Skeletal muscle tissue (tissue), 3 donors: ENCODE measurements at regions not wholly inside any gene's neighbourhood (a gene's known extent, or its start where the extent isn't known, plus 50 kb on each side); places are given as distances from the start of the nearest gene placed in this dataset.

Experiments
- H3K27ac ChIP-seq: one replicate; pipeline ENCODE4 v1.7.0; 2013; ENCODE audit warnings: mild to moderate bottlenecking, low read depth, low read length, inconsistent platforms
- H3K27me3 ChIP-seq, 3 donors: one replicate each; pipeline ENCODE4 v1.7.0; 2013; ENCODE audit warnings: low read length in 3 of 3; ENCODE audit not compliant: control insufficient read depth in 3 of 3, insufficient read depth in 3 of 3
- H3K36me3 ChIP-seq, 3 donors: one replicate each; pipeline ENCODE4 v1.7.0; 2013; ENCODE audit warnings: low read length in 3 of 3; ENCODE audit not compliant: control insufficient read depth in 3 of 3, insufficient read depth in 3 of 3
- H3K4me1 ChIP-seq, 3 donors: one replicate each; pipeline ENCODE4 v1.7.0; 2013; ENCODE audit warnings: low read length in 3 of 3, mild to moderate bottlenecking in 3 of 3; ENCODE audit not compliant: control insufficient read depth in 3 of 3, insufficient read depth in 3 of 3
- H3K4me3 ChIP-seq, 3 donors: one replicate each; pipeline ENCODE4 v1.7.0; 2013; ENCODE audit warnings: low read length in 3 of 3
- H3K9ac ChIP-seq, 3 donors: one replicate each; pipeline ENCODE4 v1.7.0; 2013; ENCODE audit warnings: low read length in 3 of 3, mild to moderate bottlenecking in 3 of 3, moderate library complexity in 2 of 3, low read depth in 1 of 3
- H3K9me3 ChIP-seq, 3 donors: one replicate each; pipeline ENCODE4 v1.7.0; 2013; ENCODE audit warnings: low read length in 3 of 3; ENCODE audit not compliant: control insufficient read depth in 3 of 3
- donor health status: Osteomylitis.

DNA sequence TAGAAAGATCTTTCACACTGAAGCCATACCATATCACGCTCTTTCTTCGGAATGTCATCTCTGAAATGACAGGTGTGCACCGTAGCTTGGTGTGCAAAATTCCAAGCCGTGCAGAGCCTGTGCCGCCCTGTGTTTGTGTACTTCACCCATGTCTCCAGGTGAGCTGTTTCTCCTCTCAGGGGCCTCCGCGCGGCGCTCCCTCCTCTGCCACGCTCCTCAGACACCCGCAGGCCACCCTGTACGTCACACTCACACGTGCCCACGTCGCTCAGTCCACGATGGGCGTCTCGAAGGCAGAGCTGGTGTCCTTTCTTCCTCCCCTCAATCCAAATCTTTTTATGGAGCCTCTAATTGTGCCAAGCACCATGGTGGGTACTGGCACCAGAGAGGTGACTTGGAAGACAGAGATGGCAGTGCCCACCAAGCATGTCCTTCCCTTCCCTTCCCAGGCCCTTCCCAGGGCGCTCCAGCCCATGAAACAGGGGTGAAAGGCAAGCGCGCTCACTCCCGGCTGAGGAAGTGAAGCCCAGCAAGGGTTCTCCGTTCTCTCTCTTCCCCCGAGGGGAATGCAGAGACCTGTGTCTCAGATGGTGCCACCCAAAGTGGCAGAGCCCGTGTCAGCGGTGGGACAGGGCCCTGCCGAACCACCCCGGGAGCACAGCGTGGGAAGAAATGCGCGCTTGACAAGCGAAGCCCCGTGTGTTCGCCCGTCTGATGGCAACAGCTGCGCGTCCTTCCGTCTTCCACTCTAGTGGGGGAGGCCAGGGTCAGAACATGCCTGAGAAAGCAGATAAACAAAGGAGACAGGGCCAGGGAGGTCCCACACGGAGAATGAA, 292.5 kb upstream of the SHH start:
- peaks cover 0 to 9% (median 2%) of the 10 kb centered on the region in 3 donors for H3K27me3 ChIP-seq
- H3K4me3 ChIP-seq, result no peak overlapping the region
- no peak overlapping the region for H3K27ac ChIP-seq
- no peaks in the 10 kb centered on the region for H3K4me1 ChIP-seq
- H3K36me3 ChIP-seq, result no peaks in the 10 kb centered on the region
- no peak overlapping the region for H3K9ac ChIP-seq
- H3K9me3 ChIP-seq, result peaks cover 0 to 3% (median 0%) of the 10 kb centered on the region in 3 donors

DNA sequence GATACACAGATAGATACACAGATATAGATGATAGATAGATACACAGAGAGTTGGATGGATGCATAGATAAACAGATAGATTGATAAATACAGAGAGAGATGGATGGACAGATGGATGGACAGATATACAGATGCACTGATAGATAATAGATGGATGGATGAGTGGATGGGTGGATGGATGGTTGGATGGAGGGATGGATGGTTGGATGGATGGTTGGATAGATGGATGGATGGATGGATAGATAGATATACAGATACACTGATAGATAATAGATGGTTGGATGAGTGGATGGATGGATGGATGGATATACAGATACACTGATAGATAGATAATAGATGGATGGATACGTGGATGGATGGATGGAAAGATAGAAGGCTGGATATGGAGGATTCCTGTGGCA, 290.0 kb upstream of the SHH start:
- H3K36me3 ChIP-seq, result no peaks in the 10 kb centered on the region
- H3K27ac ChIP-seq, result no peak overlapping the region
- peaks cover 0 to 7% (median 0%) of the 10 kb centered on the region in 3 donors for H3K27me3 ChIP-seq
- no peaks in the 10 kb centered on the region for H3K4me1 ChIP-seq
- no peak overlapping the region for H3K4me3 ChIP-seq
- H3K9ac ChIP-seq, result no peak overlapping the region
- H3K9me3 ChIP-seq, result no peaks in the 10 kb centered on the region

DNA sequence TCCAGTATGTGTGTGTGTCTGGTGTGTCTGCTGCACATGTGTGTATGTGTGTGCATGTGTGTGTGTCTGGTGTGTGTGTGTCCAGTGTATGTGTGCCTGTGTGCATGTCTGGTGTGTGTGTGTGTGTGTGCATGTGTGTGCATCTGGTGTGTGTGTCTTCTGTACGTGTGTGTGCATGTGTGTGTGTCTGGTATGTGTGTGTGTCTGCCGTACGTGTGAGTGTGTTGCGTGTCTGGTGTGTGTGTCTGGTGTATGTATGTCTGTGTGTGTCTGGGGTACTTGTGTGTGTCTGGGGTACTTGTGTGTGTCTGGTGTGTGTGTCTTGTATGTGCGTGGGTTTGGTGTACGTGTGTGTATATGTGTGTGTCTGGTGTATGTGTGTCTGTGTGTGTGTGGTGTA, 289.1 kb upstream of the SHH start:
- H3K27ac ChIP-seq, result no peak overlapping the region
- peaks cover 0 to 7% (median 3%) of the 10 kb centered on the region in 3 donors for H3K27me3 ChIP-seq
- no peaks in the 10 kb centered on the region for H3K36me3 ChIP-seq
- no peak overlapping the region for H3K4me3 ChIP-seq
- no peak overlapping the region for H3K9ac ChIP-seq
- no peaks in the 10 kb centered on the region for H3K4me1 ChIP-seq
- no peaks in the 10 kb centered on the region for H3K9me3 ChIP-seq

DNA sequence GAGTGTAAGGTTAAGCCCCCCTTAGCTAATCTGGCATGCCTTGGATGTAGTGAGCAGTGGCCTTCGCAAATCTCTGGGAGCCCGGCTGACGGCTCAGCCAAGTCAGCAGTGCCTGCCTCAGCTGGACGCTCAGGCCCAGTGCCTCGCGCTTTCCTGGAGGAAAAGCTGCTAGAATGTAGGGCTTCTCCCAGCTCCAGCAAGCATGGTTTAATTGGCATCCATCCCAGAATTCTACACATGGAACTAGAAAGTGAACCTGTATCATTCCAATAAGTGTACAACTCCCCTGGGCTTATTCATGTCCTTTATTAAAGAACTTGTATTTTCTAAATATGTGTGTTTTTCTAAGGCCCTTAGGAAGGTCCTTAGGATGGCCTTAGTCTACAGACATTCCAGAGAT, 287.8 kb upstream of the SHH start:
- no peaks in the 10 kb centered on the region for H3K4me1 ChIP-seq
- no peak overlapping the region for H3K27ac ChIP-seq
- H3K9me3 ChIP-seq, result no peaks in the 10 kb centered on the region
- H3K36me3 ChIP-seq, result no peaks in the 10 kb centered on the region
- H3K9ac ChIP-seq, result no peak overlapping the region
- no peak overlapping the region for H3K4me3 ChIP-seq
- H3K27me3 ChIP-seq, result peaks cover 0 to 8% (median 8%) of the 10 kb centered on the region in 3 donors

DNA sequence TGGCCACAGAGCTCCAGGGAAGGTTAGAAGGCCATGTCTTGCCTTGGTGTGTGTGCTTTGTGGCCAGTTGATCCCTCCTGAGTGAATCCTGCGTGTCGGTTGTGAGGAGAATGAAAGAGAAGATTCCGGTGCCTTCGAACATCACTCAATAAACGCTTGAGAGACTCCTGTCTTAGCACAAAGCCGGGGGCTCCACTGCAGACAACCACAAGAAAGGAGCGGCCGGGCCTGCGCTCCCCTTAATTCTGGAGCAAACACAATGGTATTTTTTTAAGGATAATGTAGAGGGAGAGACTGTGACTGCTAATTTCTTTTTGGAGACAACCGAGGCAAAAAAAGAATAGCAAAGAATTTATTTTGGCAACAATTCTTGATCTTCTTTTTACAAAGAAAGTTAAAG, 286.8 kb upstream of the SHH start:
- Histone ChIP-seq H3K27ac (no peak overlapping the region), H3K4me1 (no peaks in the 10 kb centered on the region), H3K27me3 (peaks cover 0 to 10% (median 3%) of the 10 kb centered on the region in 3 donors), H3K9ac (no peak overlapping the region), H3K9me3 (no peaks in the 10 kb centered on the region), H3K36me3 (no peaks in the 10 kb centered on the region), H3K4me3 (no peak overlapping the region)

DNA sequence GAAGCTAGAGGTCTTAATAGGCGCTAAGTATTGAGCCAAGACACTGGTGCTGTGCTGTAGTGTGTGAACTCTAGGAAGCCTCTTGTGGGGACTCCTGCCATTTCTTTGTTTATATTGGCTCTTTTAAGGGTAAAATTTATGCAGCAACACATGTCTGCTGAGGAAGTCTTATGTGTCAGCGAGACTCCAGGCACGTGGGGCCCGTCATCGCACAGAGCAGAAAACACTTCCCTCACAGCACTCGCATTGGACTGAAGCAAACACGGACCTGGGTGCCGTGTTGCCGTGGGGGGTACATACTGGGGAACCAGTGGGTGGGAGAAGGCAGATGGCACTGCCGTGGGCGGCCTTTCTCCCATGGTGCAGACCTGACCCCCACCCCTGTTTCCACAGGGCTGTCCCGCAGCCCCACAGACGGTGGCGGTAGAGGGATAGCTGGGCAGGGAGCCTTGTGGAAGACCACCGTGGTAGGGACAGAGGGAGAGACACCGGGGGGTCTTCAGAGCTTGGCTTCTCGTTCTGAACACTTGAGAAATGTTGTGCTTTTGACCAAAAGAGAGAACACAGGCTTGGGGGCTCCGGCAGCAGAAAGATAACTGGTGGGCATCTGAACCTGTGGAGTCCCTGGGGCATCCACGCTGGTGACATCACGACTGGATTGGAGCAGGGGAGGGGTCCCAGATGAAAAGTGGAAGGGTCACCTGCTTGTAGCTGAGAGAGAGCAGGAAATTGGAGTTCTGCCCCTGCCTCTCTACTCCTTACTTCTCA, 284.7 kb upstream of the SHH start:
- H3K27ac ChIP-seq, result no peak overlapping the region
- H3K4me1 ChIP-seq, result no peaks in the 10 kb centered on the region
- no peak overlapping the region for H3K9ac ChIP-seq
- peaks cover 0 to 10% (median 3%) of the 10 kb centered on the region in 3 donors for H3K27me3 ChIP-seq
- H3K9me3 ChIP-seq, result no peaks in the 10 kb centered on the region
- H3K36me3 ChIP-seq, result no peaks in the 10 kb centered on the region
- no peak overlapping the region for H3K4me3 ChIP-seq

DNA sequence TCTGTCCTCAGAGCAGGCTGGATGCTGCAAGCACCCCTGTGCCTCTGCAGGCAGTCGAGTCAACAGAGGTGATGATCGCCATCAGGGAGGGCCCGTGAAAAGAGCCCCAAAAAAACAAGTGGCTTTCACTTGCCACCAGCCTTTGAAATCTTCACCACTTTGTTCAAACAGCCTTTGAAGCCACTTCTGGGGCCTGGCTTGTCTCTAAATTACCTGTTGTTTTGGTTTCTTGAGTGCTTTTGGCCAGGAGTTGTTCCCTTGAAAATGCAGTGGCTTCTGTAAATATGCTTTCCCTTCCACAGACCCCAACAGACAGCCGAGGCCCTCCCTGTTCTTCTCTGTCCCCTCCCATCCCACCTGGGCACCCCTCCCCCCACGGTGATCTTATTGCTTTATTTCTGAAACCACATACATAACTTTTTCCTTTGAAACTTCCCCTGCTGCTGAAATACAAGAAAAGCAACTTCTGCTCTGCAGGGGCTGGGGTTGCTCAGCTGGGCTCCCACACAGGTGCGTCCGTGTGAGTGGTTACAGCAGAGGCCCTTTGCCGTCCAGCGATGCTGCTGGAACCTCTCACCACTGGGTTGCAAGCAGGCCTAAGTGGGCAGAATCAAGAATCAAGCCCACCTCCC, 283.8 kb upstream of the SHH start:
- Histone ChIP-seq H3K4me3 (no peak overlapping the region), H3K4me1 (no peaks in the 10 kb centered on the region), H3K27ac (no peak overlapping the region), H3K36me3 (no peaks in the 10 kb centered on the region), H3K9me3 (no peaks in the 10 kb centered on the region), H3K27me3 (peaks cover 0 to 10% (median 3%) of the 10 kb centered on the region in 3 donors), H3K9ac (no peak overlapping the region)

DNA sequence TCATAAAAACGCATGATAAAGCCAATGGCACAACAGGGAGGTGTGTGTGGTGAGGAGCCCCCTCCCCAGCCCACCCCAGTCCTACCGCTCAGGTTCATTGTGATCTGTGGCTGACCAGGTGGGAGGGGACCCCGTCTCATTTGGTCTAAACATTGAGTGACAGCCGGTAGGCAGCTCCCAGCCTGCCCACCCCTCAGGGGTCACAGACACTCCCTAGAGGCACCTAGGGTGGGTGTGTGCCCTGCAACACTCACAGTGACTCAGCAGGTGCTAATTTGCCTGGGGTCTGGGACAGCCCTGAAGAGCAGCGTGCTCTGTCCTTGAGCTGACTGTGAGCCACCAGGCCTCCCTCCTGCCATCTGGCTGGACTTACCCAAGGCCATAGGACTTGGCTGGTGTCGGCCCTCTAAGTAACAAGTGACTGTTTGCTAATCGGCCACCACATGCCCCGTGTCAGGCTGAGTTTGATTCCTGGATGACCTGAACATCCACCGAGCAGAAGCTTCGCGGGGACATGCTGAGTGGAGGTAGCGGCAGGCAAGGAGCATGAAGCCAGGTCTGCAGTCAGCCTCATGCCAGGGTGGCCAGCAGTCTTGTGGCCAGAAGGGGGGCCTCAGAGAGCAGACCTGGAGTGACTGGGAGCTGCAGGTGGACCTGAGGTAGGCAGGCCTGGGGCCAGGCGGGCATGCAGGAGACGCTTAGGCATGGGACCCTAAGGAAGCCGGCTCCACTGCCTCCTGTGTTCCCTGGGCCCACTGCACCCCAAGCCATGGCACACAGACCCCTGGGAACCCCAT, 282.3 kb upstream of the SHH start:
- peaks cover 0 to 10% (median 3%) of the 10 kb centered on the region in 3 donors for H3K27me3 ChIP-seq
- H3K27ac ChIP-seq, result no peak overlapping the region
- no peaks in the 10 kb centered on the region for H3K4me1 ChIP-seq
- H3K4me3 ChIP-seq, result no peak overlapping the region
- no peaks in the 10 kb centered on the region for H3K9me3 ChIP-seq
- no peak overlapping the region for H3K9ac ChIP-seq
- no peaks in the 10 kb centered on the region for H3K36me3 ChIP-seq

DNA sequence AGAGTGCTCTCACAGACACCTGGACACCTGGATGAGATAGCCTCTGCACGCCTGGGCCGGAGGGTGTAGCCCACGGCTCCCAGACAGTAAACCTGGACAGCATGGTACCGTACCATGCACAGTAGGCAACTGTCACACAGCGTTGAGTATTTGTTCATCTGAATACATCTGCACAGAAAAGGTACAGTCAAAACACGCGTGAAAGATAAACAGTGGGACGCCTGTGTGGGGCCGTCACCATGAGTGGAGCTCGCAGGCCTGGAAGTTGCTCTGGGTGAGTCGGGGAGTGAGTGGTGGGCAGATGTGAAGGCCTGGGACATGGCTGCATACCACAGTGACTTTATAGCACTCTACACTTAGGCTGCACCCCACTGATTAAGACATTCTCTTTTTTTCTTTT, 280.0 kb upstream of the SHH start:
- no peak overlapping the region for H3K4me3 ChIP-seq
- H3K9ac ChIP-seq, result no peak overlapping the region
- H3K9me3 ChIP-seq, result no peaks in the 10 kb centered on the region
- peaks cover 0 to 10% (median 7%) of the 10 kb centered on the region in 3 donors for H3K27me3 ChIP-seq
- no peaks in the 10 kb centered on the region for H3K4me1 ChIP-seq
- no peaks in the 10 kb centered on the region for H3K36me3 ChIP-seq
- H3K27ac ChIP-seq, result no peak overlapping the region
